Thyroid gland (tissue), 4 donors: ENCODE measurements at regions not wholly inside any gene's neighbourhood (a gene's known extent, or its start where the extent isn't known, plus 50 kb on each side); places are given as distances from the start of the nearest gene placed in this dataset.
"Not testable (repeated sequence)": the region's sequence is repeated elsewhere in the genome, so short reads cannot be mapped to it uniquely, and the experiment has no call there.

Experiments used
- DNase-seq, 2 donors: peaks; one replicate each; pipeline ENCODE4 v3.0.0-alpha.2; 2019
- H3K27ac ChIP-seq, 3 donors: fragments of 200-600 bp; sonication (generic); 1 replicate in 2 of 3; 2 replicates in 1 of 3; pipeline ENCODE4 v1.5.1; 2016 to 2019; ENCODE audit warnings: mild to moderate bottlenecking in 1 of 3, moderate library complexity in 1 of 3
- H3K27me3 ChIP-seq: fragments of 200-600 bp; sonication (generic); one replicate; pipeline ENCODE4 v1.5.1; 2019
- H3K36me3 ChIP-seq, 2 donors: fragments of 200-600 bp; sonication (generic); one replicate each; pipeline ENCODE4 v1.5.1; 2016 to 2019
- H3K4me1 ChIP-seq, 2 donors: fragments of 200-600 bp; sonication (generic); one replicate each; pipeline ENCODE4 v1.5.1; 2017 to 2019
- H3K4me3 ChIP-seq, 3 donors: fragments of 200-600 bp; sonication (generic); replicated peaks in 1 of 3; 1 replicate in 2 of 3; 2 replicates in 1 of 3; pipeline ENCODE4 v1.5.1; 2016; ENCODE audit warnings: mild to moderate bottlenecking in 1 of 3
- H3K9me3 ChIP-seq: fragments of 200-600 bp; sonication (generic); one replicate; pipeline ENCODE4 v1.5.1; 2017
- CTCF ChIP-seq, 6 experiments: fragments of 200-600 bp in 3 of 6; fragments of 450-650 bp in 3 of 6; sonication (generic) in 3 of 6; IDR thresholded peaks; one replicate each; pipeline ENCODE4 v1.5.1; 2016 to 2019; ENCODE audit warnings: antibody characterized with exemption in 6 of 6, mild to moderate bottlenecking in 2 of 6, inconsistent platforms in 1 of 6, moderate library complexity in 1 of 6
- POLR2A ChIP-seq, 2 donors: fragments of 450-650 bp; IDR thresholded peaks; one replicate each; pipeline ENCODE4 v1.6.1; 2017; ENCODE audit warnings: antibody characterized with exemption in 2 of 2, mild to moderate bottlenecking in 2 of 2, moderate library complexity in 1 of 2
- WGBS, 2 donors: methylation state at CpG; one replicate each; pipeline ENCODE4 v1.1.5; 2017; 5-methylcytosine and 5-hydroxymethylcytosine counted together
- intact Hi-C: fragments of 100-400 bp; cut with DNase I; formaldehyde crosslinking; loops from one replicate; pipeline ENCODE4 v1.15.1; 2023

- Histone ChIP-seq H3K4me3 (no peak overlapping the region), H3K27ac (no peak overlapping the region), H3K9me3 (no peaks in the 10 kb centered on the region), H3K27me3 (no peaks in the 10 kb centered on the region), H3K4me1 (no peaks in the 10 kb centered on the region), H3K36me3 (no peaks in the 10 kb centered on the region)
- intact Hi-C loops, result no loop called here
- no peak for DNase-seq
- 81 to 90% methylated on average over 18 to 21 of the region's 30 CpGs for WGBS, 2 donors
- TF ChIP-seq CTCF (IDR thresholded peaks at IDR 0.05) (no peak), POLR2A (IDR thresholded peaks at IDR 0.05) (no peak)
Observed at GRCh38 chr16:87216841-87217275, 100.3 kb downstream of the C16orf95 start.

GRCh38 chr16:87217802-87218201 lies 99.4 kb downstream of the C16orf95 start:
- DNase-seq, intact Hi-C loops, H3K27ac ChIP-seq, H3K4me1 ChIP-seq, H3K9me3 ChIP-seq, H3K27me3 ChIP-seq, H3K36me3 ChIP-seq, H3K4me3 ChIP-seq: not testable (repeated sequence)
- 100% methylated on average over 1 of the region's 22 CpGs; no CpG with 5 or more reads in 1 of the 2 donors for WGBS, 2 donors

DNA sequence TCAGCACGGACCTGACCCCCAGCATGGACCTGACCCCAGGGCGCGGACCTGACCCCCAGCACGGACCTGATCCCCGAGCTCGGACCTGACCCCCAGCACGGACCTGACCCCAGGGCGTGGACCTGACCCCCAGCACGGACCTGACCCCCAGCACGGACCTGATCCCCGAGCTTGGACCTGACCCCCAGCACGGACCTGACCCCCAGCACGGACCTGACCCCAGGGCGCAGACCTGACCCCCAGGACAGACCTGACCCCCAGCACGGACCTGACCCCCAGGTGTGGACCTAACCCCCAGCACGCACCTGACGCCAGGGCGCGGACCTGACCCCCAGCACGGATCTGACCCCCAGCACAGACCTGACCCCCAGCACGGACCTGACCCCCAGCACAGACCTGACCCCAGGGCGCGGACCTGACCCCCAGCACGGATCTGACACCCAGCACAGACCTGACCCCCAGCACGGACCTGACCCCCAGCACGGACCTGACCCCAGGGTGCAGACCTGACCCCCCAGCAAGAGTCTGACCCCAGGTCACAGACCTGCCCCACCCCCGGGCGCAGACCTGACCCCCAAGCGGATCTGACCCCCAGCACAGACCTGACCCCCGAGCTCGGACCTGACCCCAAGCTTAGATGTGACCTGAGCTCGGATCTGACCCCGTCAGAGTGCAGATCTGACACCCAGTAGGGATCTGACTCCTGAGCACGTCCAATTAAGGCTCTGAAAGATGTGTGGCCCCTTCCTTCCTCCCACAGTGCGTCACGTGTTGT lies 98.7 kb downstream of the C16orf95 start:
- intact Hi-C loops, result no loop called here
- no peak for DNase-seq
- no peak overlapping the region for H3K4me3 ChIP-seq
- no peak overlapping the region for H3K27ac ChIP-seq
- no peaks in the 10 kb centered on the region for H3K36me3 ChIP-seq
- TF ChIP-seq POLR2A (IDR thresholded peaks at IDR 0.05) (no peak), CTCF (IDR thresholded peaks at IDR 0.05) (no peak)
- no peaks in the 10 kb centered on the region for H3K4me1 ChIP-seq
- H3K27me3 ChIP-seq, result no peaks in the 10 kb centered on the region
- 64 to 85% methylated on average over 3 to 10 of the region's 36 CpGs for WGBS, 2 donors
- no peaks in the 10 kb centered on the region for H3K9me3 ChIP-seq

DNA sequence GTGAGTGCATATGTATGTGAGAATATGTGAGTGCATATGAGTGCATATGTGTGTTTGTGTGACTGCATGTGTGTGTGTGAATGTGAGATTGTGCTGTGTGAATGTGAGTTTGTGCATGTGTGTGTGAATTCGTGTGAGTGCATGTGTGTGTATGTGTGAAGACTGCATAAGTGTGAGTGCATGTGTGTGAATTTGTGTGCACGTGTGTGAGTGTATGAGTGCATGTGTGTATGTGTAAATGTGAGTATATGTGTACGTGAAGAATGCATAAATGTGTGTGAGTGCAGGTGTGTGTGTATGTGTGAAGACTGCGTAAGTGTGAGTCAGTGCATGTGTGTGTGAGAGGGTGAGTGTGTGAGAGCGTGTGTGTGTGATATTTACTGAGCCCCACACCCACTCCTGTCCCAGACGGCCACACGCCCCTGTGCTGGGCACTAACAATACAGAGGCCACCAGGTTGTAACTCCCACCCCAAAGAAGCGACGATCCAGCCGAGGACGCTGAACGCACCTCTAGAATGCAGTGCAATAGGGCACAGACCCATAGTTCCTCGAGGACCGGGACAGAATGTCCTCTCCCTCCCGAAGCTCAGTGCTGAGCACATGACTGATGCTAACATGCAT lies 97.8 kb downstream of the C16orf95 start:
- intact Hi-C loops, result no loop called here
- TF ChIP-seq CTCF (IDR thresholded peaks at IDR 0.05) (no peak), POLR2A (IDR thresholded peaks at IDR 0.05) (no peak)
- H3K36me3 ChIP-seq, result no peaks in the 10 kb centered on the region
- H3K27me3 ChIP-seq, result no peaks in the 10 kb centered on the region
- WGBS, 2 donors, result 86 to 90% methylated on average over 15 of the region's 15 CpGs
- H3K4me1 ChIP-seq, result no peaks in the 10 kb centered on the region
- no peaks in the 10 kb centered on the region for H3K9me3 ChIP-seq
- no peak for DNase-seq
- H3K4me3 ChIP-seq, result no peak overlapping the region
- H3K27ac ChIP-seq, result no peak overlapping the region

- Histone ChIP-seq H3K27ac (no peak overlapping the region), H3K27me3 (no peaks in the 10 kb centered on the region), H3K4me1 (no peaks in the 10 kb centered on the region), H3K4me3 (no peak overlapping the region), H3K36me3 (no peaks in the 10 kb centered on the region), H3K9me3 (no peaks in the 10 kb centered on the region)
- no peak for DNase-seq
- TF ChIP-seq CTCF (IDR thresholded peaks at IDR 0.05), result no peak
- TF ChIP-seq POLR2A (IDR thresholded peaks at IDR 0.05), result no peak
- intact Hi-C loops, result no loop called here
- 81% methylated on average over 3 of the region's 3 CpGs for WGBS, 2 donors
Observed at GRCh38 chr16:87221633-87222032, 95.6 kb downstream of the C16orf95 start.
